ENCODE measurements at regions not wholly inside any gene's neighbourhood (a gene's known extent, or its start where the extent isn't known, plus 50 kb on each side); places are given as distances from the start of the nearest gene placed in this dataset.
A peak's percentile ranks its signal among the peaks of the same experiment; 100 is the strongest.
"Not testable (repeated sequence)": the region's sequence is repeated elsewhere in the genome, so short reads cannot be mapped to it uniquely, and the experiment has no call there.

- Histone ChIP-seq H3K36me3 (no peaks in the 10 kb centered on the region), H3K27me3 (no peaks in the 10 kb centered on the region), H3K27ac (no peak overlapping the region), H3K9me3 (no peaks in the 10 kb centered on the region), H3K4me3 (no peak overlapping the region), H3K4me1 (no peaks in the 10 kb centered on the region)
- intact Hi-C loops (cut with DNase I): loop anchor here in 1 of 10 donors (10.0 kb wide), 1 partner anchor 224 kb away; no protein-coding TSS in a partner anchor
- no peak for ATAC-seq
- no peak for TF ChIP-seq CTCF (IDR thresholded peaks at IDR 0.05)
- no peak for TF ChIP-seq POLR2A (IDR thresholded peaks at IDR 0.05)
- 66 to 79% (median 72%) methylated on average over 4 of the region's 4 CpGs for WGBS, 4 donors
- DNase-seq: no peak
These were observed 233.5 kb upstream of the NRIP1 start for GRCh38 chr21:15298306-15298705.

- H3K9me3 ChIP-seq, H3K27me3 ChIP-seq, DNase-seq, H3K4me1 ChIP-seq, ATAC-seq, H3K27ac ChIP-seq, H3K36me3 ChIP-seq, H3K4me3 ChIP-seq: not testable (repeated sequence)
- WGBS, 4 donors: 94 to 98% (median 97%) methylated on average over 8 of the region's 8 CpGs
- intact Hi-C loops (cut with DNase I): loop anchor here in 1 of 10 donors (10.0 kb wide), 1 partner anchor 224 kb away; no protein-coding TSS in a partner anchor
These were observed 234.0 kb upstream of the NRIP1 start for GRCh38 chr21:15298755-15299154.

GRCh38 chr21:15300131-15300530 lies 235.3 kb upstream of the NRIP1 start:
- no peak overlapping the region for H3K4me3 ChIP-seq
- H3K27me3 ChIP-seq: no peaks in the 10 kb centered on the region
- no peaks in the 10 kb centered on the region for H3K9me3 ChIP-seq
- H3K4me1 ChIP-seq: no peaks in the 10 kb centered on the region
- WGBS, 4 donors: 61 to 72% (median 67%) methylated on average over 2 of the region's 2 CpGs
- intact Hi-C loops (cut with DNase I): no loop called here
- TF ChIP-seq POLR2A (IDR thresholded peaks at IDR 0.05) (no peak), CTCF (IDR thresholded peaks at IDR 0.05) (no peak)
- no peak overlapping the region for H3K27ac ChIP-seq
- ATAC-seq (no peak), DNase-seq (no peak)
- H3K36me3 ChIP-seq: no peaks in the 10 kb centered on the region

- H3K27ac ChIP-seq: no peak overlapping the region
- WGBS, 4 donors: 76 to 88% (median 80%) methylated on average over 3 of the region's 3 CpGs
- DNase-seq (peak in 2 of 5 donors; percentile 21 to 30), ATAC-seq (peak; percentile 54 to 75 (median 56))
- H3K4me3 ChIP-seq: no peak overlapping the region
- TF ChIP-seq CTCF (IDR thresholded peaks at IDR 0.05) (no peak), POLR2A (IDR thresholded peaks at IDR 0.05) (no peak)
- H3K27me3 ChIP-seq: no peaks in the 10 kb centered on the region
- no peaks in the 10 kb centered on the region for H3K4me1 ChIP-seq
- no peaks in the 10 kb centered on the region for H3K36me3 ChIP-seq
- no peaks in the 10 kb centered on the region for H3K9me3 ChIP-seq
- intact Hi-C loops (cut with DNase I): no loop called here
These were observed 236.2 kb upstream of the NRIP1 start for GRCh38 chr21:15301014-15301413.

GRCh38 chr21:15301736-15302135 lies 236.9 kb upstream of the NRIP1 start:
- Histone ChIP-seq H3K4me1 (no peaks in the 10 kb centered on the region), H3K4me3 (no peak overlapping the region), H3K27ac (no peak overlapping the region), H3K27me3 (no peaks in the 10 kb centered on the region), H3K36me3 (no peaks in the 10 kb centered on the region), H3K9me3 (no peaks in the 10 kb centered on the region)
- 80 to 91% (median 88%) methylated on average over 2 of the region's 2 CpGs for WGBS, 4 donors
- ATAC-seq: no peak
- TF ChIP-seq POLR2A (IDR thresholded peaks at IDR 0.05) (no peak), CTCF (IDR thresholded peaks at IDR 0.05) (no peak)
- DNase-seq: no peak
- intact Hi-C loops (cut with DNase I): no loop called here

Data from heart left ventricle (tissue), 16 donors.